MM.1S (cell line): ENCODE measurements at regions not wholly inside any gene's neighbourhood (a gene's known extent, or its start where the extent isn't known, plus 50 kb on each side); places are given as distances from the start of the nearest gene placed in this dataset.

Experiments
- CTCF ChIP-seq: fragments of 300-600 bp; sonication (generic); IDR thresholded peaks from 2 replicates; pipeline ENCODE4 v1.5.1; 2016; ENCODE audit warnings: antibody characterized with exemption, low read length, mixed read lengths
- EZH2 ChIP-seq: fragments of 300-600 bp; sonication (generic); optimal IDR thresholded peaks from 2 replicates; pipeline ENCODE3; 2017; ENCODE audit warnings: low read depth, mild to moderate bottlenecking, antibody characterized with exemption, low read length, mixed read lengths

GRCh38 chr21:16755061-16755460, 757.8 kb upstream of the CXADR start:
- TF ChIP-seq CTCF (no peak), EZH2 (no peak)
